ENCODE measurements at regions not wholly inside any gene's neighbourhood (a gene's known extent, or its start where the extent isn't known, plus 50 kb on each side); places are given as distances from the start of the nearest gene placed in this dataset.

GRCh38 chr4:124097447-124097846, 615.1 kb downstream of the ANKRD50 start:
- Histone ChIP-seq H3K36me3 (no peaks in the 10 kb centered on the region), H3K4me1 (no peaks in the 10 kb centered on the region), H3K27ac (no peak overlapping the region), H3K27me3 (peaks cover 0 to 3% of the 10 kb centered on the region in 2 donors), H3K4me3 (no peak overlapping the region), H3K9me3 (no peaks in the 10 kb centered on the region)
- no peak for DNase-seq
- WGBS (ENCODE audit: insufficient coverage, low coverage, low lambda C conversion rate, missing lambda C conversion rate), result 83% methylated on average over 1 of the region's 1 CpG
- TF ChIP-seq POLR2A (IDR thresholded peaks at IDR 0.05) (no peak), CTCF (IDR thresholded peaks at IDR 0.05) (no peak)
- no peak for ATAC-seq
- intact Hi-C loops (cut with DNase I), result no loop called here

- Histone ChIP-seq H3K27ac (no peak overlapping the region), H3K27me3 (no peaks in the 10 kb centered on the region), H3K4me3 (no peak overlapping the region), H3K4me1 (no peaks in the 10 kb centered on the region), H3K36me3 (no peaks in the 10 kb centered on the region), H3K9me3 (no peaks in the 10 kb centered on the region)
- 83% methylated on average over 2 of the region's 3 CpGs for WGBS (ENCODE audit: insufficient coverage, low coverage, low lambda C conversion rate, missing lambda C conversion rate)
- DNase-seq, result no peak
- no peak for ATAC-seq
- intact Hi-C loops (cut with DNase I), result no loop called here
- TF ChIP-seq CTCF (IDR thresholded peaks at IDR 0.05), result no peak
Measured at GRCh38 chr4:124104101-124104500, 608.4 kb downstream of the ANKRD50 start.

GRCh38 chr4:124104628-124105027, 607.9 kb downstream of the ANKRD50 start:
- H3K9me3 ChIP-seq, result no peaks in the 10 kb centered on the region
- no peak overlapping the region for H3K4me3 ChIP-seq
- no peak overlapping the region for H3K27ac ChIP-seq
- intact Hi-C loops (cut with DNase I), result no loop called here
- WGBS (ENCODE audit: insufficient coverage, low coverage, low lambda C conversion rate, missing lambda C conversion rate), result 60% methylated on average over 1 of the region's 3 CpGs
- no peak for DNase-seq
- no peak for ATAC-seq
- TF ChIP-seq CTCF (IDR thresholded peaks at IDR 0.05), result no peak
- H3K4me1 ChIP-seq, result no peaks in the 10 kb centered on the region
- H3K27me3 ChIP-seq, result no peaks in the 10 kb centered on the region
- H3K36me3 ChIP-seq, result no peaks in the 10 kb centered on the region

- Histone ChIP-seq H3K27ac (no peak overlapping the region), H3K36me3 (no peaks in the 10 kb centered on the region), H3K4me3 (no peak overlapping the region), H3K4me1 (no peaks in the 10 kb centered on the region), H3K27me3 (no peaks in the 10 kb centered on the region), H3K9me3 (no peaks in the 10 kb centered on the region)
- DNase-seq (no peak), ATAC-seq (no peak)
- intact Hi-C loops (cut with DNase I), result no loop called here
- WGBS (ENCODE audit: insufficient coverage, low coverage, low lambda C conversion rate, missing lambda C conversion rate), result 72% methylated on average over 2 of the region's 2 CpGs
- no peak for TF ChIP-seq CTCF (IDR thresholded peaks at IDR 0.05)
- no peak for TF ChIP-seq POLR2A (IDR thresholded peaks at IDR 0.05)
Measured at GRCh38 chr4:124105212-124105611, 607.3 kb downstream of the ANKRD50 start.

- WGBS (ENCODE audit: insufficient coverage, low coverage, low lambda C conversion rate, missing lambda C conversion rate), result 37% methylated on average over 2 of the region's 2 CpGs
Measured at GRCh38 chr4:124111411-124111810, 601.1 kb downstream of the ANKRD50 start.

More at GRCh38 chr4:124111411-124111810, 601.1 kb downstream of the ANKRD50 start:
- H3K27me3 ChIP-seq, result no peaks in the 10 kb centered on the region
- no peaks in the 10 kb centered on the region for H3K36me3 ChIP-seq
- H3K27ac ChIP-seq, result no peak overlapping the region
- no peak overlapping the region for H3K4me3 ChIP-seq
- H3K4me1 ChIP-seq, result no peaks in the 10 kb centered on the region
- no peak for ATAC-seq
- DNase-seq, result no peak
- no peaks in the 10 kb centered on the region for H3K9me3 ChIP-seq
- TF ChIP-seq POLR2A (IDR thresholded peaks at IDR 0.05) (no peak), CTCF (IDR thresholded peaks at IDR 0.05) (no peak)
- intact Hi-C loops (cut with DNase I), result no loop called here
